SK-N-SH (cell line): ENCODE measurements at regions not wholly inside any gene's neighbourhood (a gene's known extent, or its start where the extent isn't known, plus 50 kb on each side); places are given as distances from the start of the nearest gene placed in this dataset.

Experiments used
- CTCF ChIA-PET: fragments of 300-600, 350-600 bp; formaldehyde crosslinking; extraction: SDS; loops from one replicate; lab custom pipeline; 2021; lab: Yijun Ruan, JAX
- POLR2A ChIA-PET: fragments of 350-600 bp; sonication (Branson Sonifier 250); formaldehyde crosslinking; extraction: SDS; loops from one replicate; lab custom pipeline; 2020; ENCODE audit warnings: antibody characterized with exemption, inconsistent platforms; lab: Yijun Ruan, JAX
- DNase-seq: peaks from one replicate; pipeline ENCODE4 v3.0.0; 2012
- H2AFZ ChIP-seq: fragments of 200-600 bp; sonication (generic); 2 replicates; pipeline ENCODE4 v1.8.1; 2016; ENCODE audit warnings: antibody characterized with exemption, mild to moderate bottlenecking, low read depth
- H3F3A ChIP-seq: fragments of 200-600 bp; sonication (generic); replicated peaks from 2 replicates; pipeline ENCODE3; 2016; ENCODE audit warnings: antibody characterized with exemption, mild to moderate bottlenecking; ENCODE audit not compliant: insufficient read depth
- H3K27ac ChIP-seq, 2 experiments: fragments of 200-500 bp in 1 of 2; fragments of 200-600 bp in 1 of 2; sonication (Bioruptor generic) in 1 of 2; sonication (generic), shearing (Covaris generic) in 1 of 2; 2 replicates each; pipeline versions ENCODE4 v1.5.1 to v1.6.1; 2014 to 2016; ENCODE audit warnings: low read depth in 2 of 2, inconsistent platforms in 1 of 2, low read length in 1 of 2, mild to moderate bottlenecking in 1 of 2, mixed read lengths in 1 of 2
- H3K27me3 ChIP-seq: fragments of 200-600 bp; sonication (generic), shearing (Covaris generic); 2 replicates; pipeline ENCODE4 v1.6.1; 2016; ENCODE audit warnings: mixed run types; ENCODE audit not compliant: insufficient read depth
- H3K36me3 ChIP-seq, 2 experiments: fragments of 200-500 bp in 1 of 2; fragments of 200-600 bp in 1 of 2; sonication (Bioruptor generic) in 1 of 2; sonication (generic) in 1 of 2; replicated peaks in 1 of 2; 2 replicates each; pipeline versions ENCODE3 to v1.5.1; 2014 to 2016; ENCODE audit warnings: low read length in 1 of 2, mild to moderate bottlenecking in 1 of 2; ENCODE audit not compliant: insufficient read depth in 2 of 2, control insufficient read depth in 1 of 2
- H3K4me1 ChIP-seq, 2 experiments: fragments of 200-500 bp in 1 of 2; fragments of 200-600 bp in 1 of 2; sonication (Bioruptor generic) in 1 of 2; sonication (generic), shearing (Covaris generic) in 1 of 2; 2 replicates each; pipeline versions ENCODE4 v1.5.1 to v1.6.1; 2014 to 2016; ENCODE audit warnings: low read depth in 1 of 2, low read length in 1 of 2, mixed run types in 1 of 2; ENCODE audit not compliant: insufficient read depth in 2 of 2, control insufficient read depth in 1 of 2
- H3K4me2 ChIP-seq: fragments of 200-600 bp; sonication (generic), shearing (Covaris generic); 2 replicates; pipeline ENCODE4 v1.6.1; 2017; ENCODE audit warnings: mixed run types
- H3K4me3 ChIP-seq, 2 experiments: fragments of 200-500 bp in 1 of 2; fragments of 200-600 bp in 1 of 2; sonication (Bioruptor generic) in 1 of 2; sonication (generic), shearing (Covaris generic) in 1 of 2; 2 replicates each; pipeline versions ENCODE4 v1.5.1 to v1.8.1; 2014 to 2016; ENCODE audit warnings: low read depth in 2 of 2, inconsistent platforms in 1 of 2, low read length in 1 of 2, mild to moderate bottlenecking in 1 of 2, mixed read lengths in 1 of 2, moderate library complexity in 1 of 2
- H3K79me2 ChIP-seq: fragments of 200-600 bp; sonication (generic); 2 replicates; pipeline ENCODE4 v1.8.1; 2017; ENCODE audit warnings: mild to moderate bottlenecking; ENCODE audit not compliant: insufficient read depth
- H3K9ac ChIP-seq: fragments of 200-600 bp; sonication (generic); 2 replicates; pipeline ENCODE4 v1.6.1; 2017; ENCODE audit warnings: mixed run types
- H3K9me2 ChIP-seq: fragments of 200-600 bp; sonication (generic); 2 replicates; pipeline ENCODE4 v1.6.1; 2017; ENCODE audit warnings: mixed run types
- H3K9me3 ChIP-seq: fragments of 200-600 bp; sonication (generic); 2 replicates; pipeline ENCODE4 v1.6.1; 2017; ENCODE audit warnings: mixed run types, mild to moderate bottlenecking, moderate library complexity
- H4K20me1 ChIP-seq: fragments of 200-600 bp; sonication (generic); 2 replicates; pipeline ENCODE4 v1.6.1; 2017; ENCODE audit warnings: mild to moderate bottlenecking, mixed run types; ENCODE audit not compliant: insufficient read depth
- CTCF ChIP-seq: fragments of 200-600 bp; sonication (generic); IDR thresholded peaks from 2 replicates; pipeline ENCODE4 v1.6.1; 2017; ENCODE audit warnings: antibody characterized with exemption, mild to moderate bottlenecking, moderate library complexity
- EP300 ChIP-seq, 2 experiments: IDR thresholded peaks; 2 replicates each; pipeline versions ENCODE4 v1.4.0 to v1.6.1; 2012; ENCODE audit warnings: borderline replicate concordance in 1 of 2, low read depth in 1 of 2, low read length in 1 of 2
- FOXJ3 ChIP-seq: sonication (generic); formaldehyde crosslinking; IDR thresholded peaks from 2 replicates; pipeline ENCODE4 v1.5.1; 2020; ENCODE audit warnings: mild to moderate bottlenecking, missing genetic modification reagents
- FOXM1 ChIP-seq: IDR thresholded peaks from 2 replicates; pipeline ENCODE4 v1.4.0; 2012; ENCODE audit warnings: low read depth, mild to moderate bottlenecking
- GABPA ChIP-seq: IDR thresholded peaks from 2 replicates; pipeline ENCODE4 v1.4.0; 2012; ENCODE audit warnings: low read depth, mild to moderate bottlenecking
- GATA2 ChIP-seq: sonication (generic); formaldehyde crosslinking; IDR thresholded peaks from 2 replicates; pipeline ENCODE4 v1.5.0; 2020; ENCODE audit warnings: mild to moderate bottlenecking, missing genetic modification reagents
- MEF2A ChIP-seq: IDR thresholded peaks from 2 replicates; pipeline ENCODE4 v1.4.0; 2012; ENCODE audit warnings: low read depth, borderline replicate concordance
- PBX3 ChIP-seq: IDR thresholded peaks from 2 replicates; pipeline ENCODE4; 2012
- RAD21 ChIP-seq: IDR thresholded peaks from 2 replicates; pipeline ENCODE4 v1.6.1; 2012; ENCODE audit warnings: mild to moderate bottlenecking, low read length
- RCOR1 ChIP-seq: fragments of 150-350 bp; IDR thresholded peaks from 2 replicates; pipeline ENCODE4 v1.6.1; 2017; ENCODE audit warnings: antibody characterized with exemption, low read length
- REST ChIP-seq: IDR thresholded peaks from 2 replicates; pipeline ENCODE4 v1.6.1; 2012; ENCODE audit warnings: mild to moderate bottlenecking, low read depth, low read length, moderate library complexity
- RXRA ChIP-seq: IDR thresholded peaks from 2 replicates; pipeline ENCODE4 v1.4.0; 2012; ENCODE audit warnings: low read depth, mild to moderate bottlenecking, borderline replicate concordance
- SIN3A ChIP-seq: IDR thresholded peaks from 2 replicates; pipeline ENCODE4 v1.6.1; 2012; ENCODE audit warnings: low read depth, mild to moderate bottlenecking, low read length, moderate library complexity, borderline replicate concordance
- TAF1 ChIP-seq: IDR thresholded peaks from 2 replicates; pipeline ENCODE4 v1.6.1; 2012; ENCODE audit warnings: low read depth, mild to moderate bottlenecking, low read length, moderate library complexity, borderline replicate concordance
- USF1 ChIP-seq: IDR thresholded peaks from 2 replicates; pipeline ENCODE4 v1.4.0; 2012; ENCODE audit warnings: low read depth, borderline replicate concordance
- WGBS: methylation state at CpG from one replicate; pipeline ENCODE4 v1.1.6; 2017; ENCODE audit warnings: low lambda C conversion rate; 5-methylcytosine and 5-hydroxymethylcytosine counted together

- no peaks in the 10 kb centered on the region for H4K20me1 ChIP-seq
- 20% methylated on average over 3 of the region's 3 CpGs for WGBS
- H3K27ac ChIP-seq, result no peak overlapping the region
- ChIA-PET CTCF (no interaction called here), POLR2A (no interaction called here)
- no peak for DNase-seq
- no peak overlapping the region for H3K4me3 ChIP-seq
- no peaks in the 10 kb centered on the region for H3F3A ChIP-seq
- H3K4me2 ChIP-seq, result no peak overlapping the region
- H3K9me2 ChIP-seq, result no peaks in the 10 kb centered on the region
- H3K9ac ChIP-seq, result no peak overlapping the region
- H2AFZ ChIP-seq, result no peak overlapping the region
- no peaks in the 10 kb centered on the region; a peak in 1 of 4 replicates for H3K4me1 ChIP-seq
- no peak for TF ChIP-seq CTCF
- TF ChIP-seq TAF1, result no peak
- TF ChIP-seq REST, result no peak
- no peak for TF ChIP-seq USF1
- no peak for TF ChIP-seq MEF2A
- no peaks in the 10 kb centered on the region for H3K36me3 ChIP-seq
- H3K9me3 ChIP-seq, result no peaks in the 10 kb centered on the region
- no peaks in the 10 kb centered on the region for H3K27me3 ChIP-seq
- H3K79me2 ChIP-seq, result no peaks in the 10 kb centered on the region
These were observed 356.4 kb upstream of the ACVR2A start for GRCh38 chr2:147488472-147488871.

- TF ChIP-seq RCOR1 (no peak), RXRA (no peak), GABPA (no peak), PBX3 (no peak), CTCF (no peak), FOXJ3 (no peak), FOXM1 (no peak), SIN3A (no peak), EP300 (IDR thresholded peaks at IDR 0.05; ENCODE audit: borderline replicate concordance in 1 of 2, low read depth in 1 of 2, low read length in 1 of 2) (no peak), TAF1 (no peak), GATA2 (CRISPR knock-in tag) (no peak), RAD21 (no peak)
- Histone ChIP-seq H3K79me2 (no peaks in the 10 kb centered on the region), H3K9me2 (no peaks in the 10 kb centered on the region), H3K9me3 (no peaks in the 10 kb centered on the region), H3K4me3 (no peak overlapping the region), H2AFZ (no peak overlapping the region), H3K27ac (no peak overlapping the region), H4K20me1 (no peaks in the 10 kb centered on the region), H3F3A (no peaks in the 10 kb centered on the region), H3K4me2 (no peak overlapping the region), H3K4me1 (no peaks in the 10 kb centered on the region; a peak in 1 of 4 replicates), H3K36me3 (no peaks in the 10 kb centered on the region), H3K9ac (no peak overlapping the region), H3K27me3 (no peaks in the 10 kb centered on the region)
- ChIA-PET CTCF (no interaction called here), POLR2A (no interaction called here)
- 3% methylated on average over 2 of the region's 2 CpGs for WGBS
- DNase-seq, result no peak
These were observed 356.9 kb upstream of the ACVR2A start for GRCh38 chr2:147487978-147488289.
